Astrocyte (in vitro differentiated cells and primary cell): ENCODE measurements at regions not wholly inside any gene's neighbourhood (a gene's known extent, or its start where the extent isn't known, plus 50 kb on each side); places are given as distances from the start of the nearest gene placed in this dataset.
"Not testable (repeated sequence)": the region's sequence is repeated elsewhere in the genome, so short reads cannot be mapped to it uniquely, and the experiment has no call there.

Source experiments
- DNase-seq: peaks from one replicate; pipeline ENCODE4 v3.0.0-alpha.2; 2010; ENCODE audit warnings: low read depth
- FAIRE-seq: peaks from 2 replicates; lab custom pipeline; 2011; peaks lifted over from hg19 to GRCh38; lab: Jason Lieb, UNC
- H2AFZ ChIP-seq: 2 replicates; pipeline ENCODE4 v1.6.0; 2012; ENCODE audit warnings: low read depth, low read length, inconsistent platforms
- H3K27ac ChIP-seq: 2 replicates; pipeline ENCODE4 v1.5.1; 2011; ENCODE audit warnings: low read depth, low read length, inconsistent platforms
- H3K27me3 ChIP-seq: 2 replicates; pipeline ENCODE4 v1.6.0; 2011; ENCODE audit warnings: low read length, inconsistent platforms; ENCODE audit not compliant: insufficient read depth
- H3K36me3 ChIP-seq: 2 replicates; pipeline ENCODE4 v1.5.1; 2011; ENCODE audit warnings: low read length, inconsistent platforms; ENCODE audit not compliant: insufficient read depth
- H3K4me1 ChIP-seq: 2 replicates; pipeline ENCODE4 v1.5.1; 2011; ENCODE audit warnings: low read length, inconsistent platforms; ENCODE audit not compliant: insufficient read depth
- H3K4me2 ChIP-seq: 2 replicates; pipeline ENCODE4 v1.6.0; 2012; ENCODE audit warnings: low read length, inconsistent platforms
- H3K4me3 ChIP-seq: 2 replicates; pipeline ENCODE4 v1.5.1; 2011; ENCODE audit warnings: low read depth, mild to moderate bottlenecking, low read length, inconsistent platforms; ENCODE audit not compliant: insufficient read depth
- H3K79me2 ChIP-seq: 2 replicates; pipeline ENCODE4 v1.6.0; 2012; ENCODE audit warnings: mild to moderate bottlenecking, low read length, inconsistent platforms; ENCODE audit not compliant: insufficient read depth
- H3K9ac ChIP-seq: 2 replicates; pipeline ENCODE4 v1.6.0; 2012; ENCODE audit warnings: mild to moderate bottlenecking, low read length, inconsistent platforms
- H3K9me3 ChIP-seq: 2 replicates; pipeline ENCODE4 v1.5.1; 2012; ENCODE audit warnings: low read depth, mild to moderate bottlenecking, low read length, inconsistent platforms; ENCODE audit not compliant: insufficient read depth
- H4K20me1 ChIP-seq: 2 replicates; pipeline ENCODE4 v1.6.0; 2012; ENCODE audit warnings: low read length, inconsistent platforms; ENCODE audit not compliant: insufficient read depth
- H3K27ac Mint-ChIP-seq: one replicate; pipeline ENCODE4 v1.8.0; 2021; ENCODE audit warnings: mild to moderate bottlenecking, mixed read lengths; ENCODE audit not compliant: unreplicated experiment
- H3K27me3 Mint-ChIP-seq: one replicate; pipeline ENCODE4 v1.8.0; 2021; ENCODE audit warnings: low read depth, mixed read lengths; ENCODE audit not compliant: unreplicated experiment
- H3K36me3 Mint-ChIP-seq: one replicate; pipeline ENCODE4 v1.8.0; 2021; ENCODE audit warnings: low read depth, mixed read lengths; ENCODE audit not compliant: unreplicated experiment
- H3K4me1 Mint-ChIP-seq: one replicate; pipeline ENCODE4 v1.8.0; 2021; ENCODE audit warnings: low read depth, mixed read lengths; ENCODE audit not compliant: unreplicated experiment
- H3K4me3 Mint-ChIP-seq: one replicate; pipeline ENCODE4 v1.8.0; 2021; ENCODE audit warnings: mild to moderate bottlenecking, moderate library complexity, mixed read lengths; ENCODE audit not compliant: unreplicated experiment
- H3K9me3 Mint-ChIP-seq: one replicate; pipeline ENCODE4 v1.8.0; 2021; ENCODE audit warnings: mild to moderate bottlenecking, mixed read lengths; ENCODE audit not compliant: unreplicated experiment
- EZH2 ChIP-seq: IDR thresholded peaks from 2 replicates; pipeline ENCODE4 v1.6.1; 2012; ENCODE audit warnings: mild to moderate bottlenecking, low read length, inconsistent platforms; ENCODE audit not compliant: insufficient read depth
- TF ChIP-seq, protein P1 (sequence below): IDR thresholded peaks from 2 replicates; pipeline ENCODE4 v1.5.1; 2011; ENCODE audit warnings: low read depth, mild to moderate bottlenecking, inconsistent platforms, low read length, moderate library complexity; ENCODE audit not compliant: insufficient read depth

DNA sequence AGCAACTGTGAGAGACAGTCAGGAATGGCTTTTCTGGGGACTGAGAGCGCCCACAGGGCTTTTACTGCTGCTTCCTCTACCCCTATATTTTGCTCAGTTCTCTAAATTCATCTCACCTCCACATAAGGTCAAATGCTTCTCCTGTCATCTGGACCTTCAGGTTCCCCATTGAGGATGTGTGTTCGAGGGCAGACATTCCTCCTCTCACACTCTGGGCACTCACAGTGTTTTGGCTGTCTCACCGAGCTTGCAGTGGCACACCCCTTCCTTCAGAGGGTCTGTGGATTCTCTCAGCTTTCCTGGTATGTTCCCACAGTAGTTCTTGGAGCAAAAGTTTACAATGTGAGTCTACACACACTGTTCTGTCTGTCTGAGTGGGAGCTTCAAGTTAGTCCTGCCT lies 127.8 kb upstream of the GLRA1 start:
- Mint-ChIP-seq H3K27ac (no peak overlapping the region), H3K9me3 (peaks cover 14% of the 10 kb centered on the region), H3K4me1 (no peaks in the 10 kb centered on the region), H3K27me3 (no peaks in the 10 kb centered on the region), H3K36me3 (no peaks in the 10 kb centered on the region), H3K4me3 (no peak overlapping the region)
- Histone ChIP-seq H3K4me3 (no peak overlapping the region), H3K4me2 (no peak overlapping the region), H3K36me3 (no peaks in the 10 kb centered on the region), H3K9ac (no peak overlapping the region), H3K9me3 (no peaks in the 10 kb centered on the region), H2AFZ (no peak overlapping the region), H3K27ac (no peak overlapping the region), H3K27me3 (no peaks in the 10 kb centered on the region), H3K4me1 (no peaks in the 10 kb centered on the region), H4K20me1 (no peaks in the 10 kb centered on the region), H3K79me2 (no peaks in the 10 kb centered on the region)
- TF ChIP-seq EZH2 = no peak
- TF ChIP-seq, protein P1, sequence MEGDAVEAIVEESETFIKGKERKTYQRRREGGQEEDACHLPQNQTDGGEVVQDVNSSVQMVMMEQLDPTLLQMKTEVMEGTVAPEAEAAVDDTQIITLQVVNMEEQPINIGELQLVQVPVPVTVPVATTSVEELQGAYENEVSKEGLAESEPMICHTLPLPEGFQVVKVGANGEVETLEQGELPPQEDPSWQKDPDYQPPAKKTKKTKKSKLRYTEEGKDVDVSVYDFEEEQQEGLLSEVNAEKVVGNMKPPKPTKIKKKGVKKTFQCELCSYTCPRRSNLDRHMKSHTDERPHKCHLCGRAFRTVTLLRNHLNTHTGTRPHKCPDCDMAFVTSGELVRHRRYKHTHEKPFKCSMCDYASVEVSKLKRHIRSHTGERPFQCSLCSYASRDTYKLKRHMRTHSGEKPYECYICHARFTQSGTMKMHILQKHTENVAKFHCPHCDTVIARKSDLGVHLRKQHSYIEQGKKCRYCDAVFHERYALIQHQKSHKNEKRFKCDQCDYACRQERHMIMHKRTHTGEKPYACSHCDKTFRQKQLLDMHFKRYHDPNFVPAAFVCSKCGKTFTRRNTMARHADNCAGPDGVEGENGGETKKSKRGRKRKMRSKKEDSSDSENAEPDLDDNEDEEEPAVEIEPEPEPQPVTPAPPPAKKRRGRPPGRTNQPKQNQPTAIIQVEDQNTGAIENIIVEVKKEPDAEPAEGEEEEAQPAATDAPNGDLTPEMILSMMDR = no peak
- FAIRE-seq (no peak), DNase-seq (no peak)

DNA sequence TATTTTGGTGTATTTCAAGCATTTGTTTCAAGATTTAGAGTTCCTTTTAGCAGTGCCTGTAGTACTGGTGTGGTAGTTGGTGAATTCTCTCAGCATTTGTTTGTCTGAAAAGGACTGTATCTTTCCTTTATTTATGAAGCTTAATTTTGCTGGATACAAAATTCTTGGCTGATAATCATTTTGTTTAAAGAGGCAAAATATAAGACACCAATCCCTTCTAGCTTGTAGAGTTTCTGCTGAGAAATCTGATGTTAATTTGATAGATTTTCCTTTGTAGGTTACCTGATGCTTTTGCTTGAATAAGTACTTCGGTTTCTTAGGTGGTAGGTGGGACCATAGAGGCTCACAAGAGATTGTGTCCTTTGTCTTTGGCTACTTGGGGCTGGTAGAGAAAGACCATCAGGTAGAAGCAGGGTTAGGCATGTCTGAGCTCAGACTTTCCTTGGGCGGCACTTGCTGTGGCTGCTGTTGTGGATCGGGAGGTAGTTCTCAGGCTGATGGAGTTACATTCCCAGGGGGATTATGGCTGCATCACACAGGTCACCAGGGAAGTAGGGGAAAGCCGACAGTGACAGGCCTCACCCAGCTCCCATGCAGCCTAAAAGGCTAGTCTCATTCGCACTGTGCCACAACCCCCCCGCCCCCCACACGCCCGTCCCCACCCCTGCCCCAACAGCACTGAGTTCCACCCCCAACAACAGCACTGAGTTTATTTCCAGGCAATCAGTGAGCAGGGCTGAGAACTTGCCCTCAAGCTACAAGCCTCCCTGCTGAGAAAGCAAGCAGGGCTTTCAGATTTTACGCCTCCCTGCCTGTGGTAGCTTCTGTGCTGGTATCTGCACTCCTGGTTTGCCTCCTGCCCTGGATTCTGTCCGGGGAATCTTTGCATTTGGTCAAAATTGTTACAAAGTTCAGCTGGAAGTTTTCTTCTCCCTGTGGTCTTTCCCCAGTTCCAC lies 127.1 kb upstream of the GLRA1 start:
- no peaks in the 10 kb centered on the region for H3K4me1 Mint-ChIP-seq
- H3K9me3 Mint-ChIP-seq = peaks cover 14% of the 10 kb centered on the region
- FAIRE-seq (no peak), DNase-seq (no peak)
- H3K79me2 ChIP-seq = no peaks in the 10 kb centered on the region
- no peaks in the 10 kb centered on the region for H3K27me3 ChIP-seq
- no peak overlapping the region for H3K4me3 Mint-ChIP-seq
- H3K9ac ChIP-seq = no peak overlapping the region
- H3K4me3 ChIP-seq = no peak overlapping the region
- no peaks in the 10 kb centered on the region for H3K4me1 ChIP-seq
- H2AFZ ChIP-seq = no peak overlapping the region
- no peak overlapping the region for H3K27ac ChIP-seq
- no peaks in the 10 kb centered on the region for H3K9me3 ChIP-seq
- no peak overlapping the region for H3K27ac Mint-ChIP-seq
- TF ChIP-seq EZH2 = no peak
- no peaks in the 10 kb centered on the region for H3K36me3 Mint-ChIP-seq
- H3K27me3 Mint-ChIP-seq = no peaks in the 10 kb centered on the region
- H3K36me3 ChIP-seq = no peaks in the 10 kb centered on the region
- no peak overlapping the region for H3K4me2 ChIP-seq
- H4K20me1 ChIP-seq = no peaks in the 10 kb centered on the region

DNA sequence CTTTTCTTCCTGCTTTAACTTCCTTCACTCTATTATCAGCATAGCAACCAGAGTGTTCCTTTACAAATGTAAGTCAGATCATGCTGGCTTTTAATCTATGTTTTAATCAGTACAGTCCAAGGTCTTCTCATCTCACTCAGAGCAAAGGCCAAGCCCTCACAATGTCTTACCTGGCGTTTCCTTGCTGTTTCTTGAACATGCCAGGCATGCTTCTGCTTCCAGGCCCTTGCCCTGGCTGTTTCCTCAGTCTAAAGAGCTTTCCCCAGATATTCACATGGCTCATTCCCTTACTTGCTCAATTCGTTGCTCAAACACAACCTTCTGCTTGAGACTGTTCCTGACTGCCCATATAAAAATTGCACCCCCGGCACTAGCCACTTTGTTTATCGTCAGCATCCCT lies 121.7 kb upstream of the GLRA1 start:
- FAIRE-seq (no peak), DNase-seq (no peak)
- Mint-ChIP-seq H3K27me3 (no peaks in the 10 kb centered on the region), H3K36me3 (no peaks in the 10 kb centered on the region), H3K4me3 (no peak overlapping the region), H3K9me3 (peaks cover 8% of the 10 kb centered on the region), H3K27ac (no peak overlapping the region), H3K4me1 (no peaks in the 10 kb centered on the region)
- Histone ChIP-seq H3K27me3 (no peaks in the 10 kb centered on the region), H4K20me1 (no peaks in the 10 kb centered on the region), H3K4me1 (no peaks in the 10 kb centered on the region), H3K27ac (no peak overlapping the region), H2AFZ (no peak overlapping the region), H3K9me3 (peaks cover 3% of the 10 kb centered on the region), H3K4me3 (no peak overlapping the region), H3K36me3 (no peaks in the 10 kb centered on the region), H3K9ac (no peak overlapping the region), H3K79me2 (no peaks in the 10 kb centered on the region), H3K4me2 (no peak overlapping the region)
- no peak for TF ChIP-seq EZH2
- TF ChIP-seq, protein P1 = no peak

DNA sequence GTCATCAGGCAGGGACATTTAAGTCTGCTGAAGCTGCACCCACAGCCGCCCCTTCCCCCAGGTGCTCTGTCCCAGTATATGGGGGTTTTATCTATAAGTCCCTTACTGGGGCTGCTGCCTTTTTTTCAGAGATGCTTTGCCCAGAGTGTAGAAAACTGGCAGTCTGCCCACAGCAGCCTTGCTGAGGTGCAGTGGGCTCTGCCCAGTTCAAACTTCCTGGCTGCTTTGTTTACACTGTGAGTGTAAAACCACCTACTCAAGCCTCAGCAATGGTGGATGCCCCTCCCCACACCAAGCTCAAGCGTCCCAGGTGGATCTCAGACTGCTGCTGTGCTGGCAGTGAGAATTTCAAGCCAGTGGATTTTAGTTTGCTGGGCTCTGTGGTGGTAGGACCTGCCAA lies 114.2 kb upstream of the GLRA1 start:
- not testable (repeated sequence) for H4K20me1 ChIP-seq, H3K36me3 Mint-ChIP-seq, H3K27me3 ChIP-seq, H3K4me3 Mint-ChIP-seq, H3K4me1 ChIP-seq, H3K4me1 Mint-ChIP-seq, H3K9me3 Mint-ChIP-seq, H3K27me3 Mint-ChIP-seq, H3K27ac ChIP-seq, H3K27ac Mint-ChIP-seq, H3K4me2 ChIP-seq, H3K36me3 ChIP-seq, DNase-seq, H3K9ac ChIP-seq, H2AFZ ChIP-seq, H3K9me3 ChIP-seq, FAIRE-seq, H3K4me3 ChIP-seq, H3K79me2 ChIP-seq
